ENCODE measurements at regions not wholly inside any gene's neighbourhood (a gene's known extent, or its start where the extent isn't known, plus 50 kb on each side); places are given as distances from the start of the nearest gene placed in this dataset.

- H3K27me3 Mint-ChIP-seq (ENCODE audit: insufficient read depth, low read depth) = peaks cover 4% of the 10 kb centered on the region
- Histone ChIP-seq H3K9me3 (ENCODE audit: low read depth) (no peaks in the 10 kb centered on the region), H3K4me3 (no peak overlapping the region), H3K4me1 (peaks cover 11% of the 10 kb centered on the region), H3K79me2 (ENCODE audit: low read depth) (no peaks in the 10 kb centered on the region), H4K20me1 (ENCODE audit: low read depth) (no peaks in the 10 kb centered on the region), H3K4me2 (no peak overlapping the region), H3K27me3 (no peaks in the 10 kb centered on the region), H3K36me3 (no peaks in the 10 kb centered on the region), H3K9ac (no peak overlapping the region), H3K27ac (no peak overlapping the region), H3F3A (ENCODE audit: low read depth) (no peaks in the 10 kb centered on the region), H2AFZ (replicated peaks) (no peak overlapping the region)
- peaks cover 5% of the 10 kb centered on the region for H3K4me1 Mint-ChIP-seq
- H3K36me3 Mint-ChIP-seq = no peaks in the 10 kb centered on the region
- peaks cover 8% of the 10 kb centered on the region for H3K9me3 Mint-ChIP-seq
- TF ChIP-seq EZH2 (IDR thresholded peaks at IDR 0.05) (no peak), EZH2phosphoT487 (IDR thresholded peaks at IDR 0.05) (no peak), CTCF (IDR thresholded peaks at IDR 0.05) (no peak)
- no peak overlapping the region for H3K27ac Mint-ChIP-seq
- no peak for DNase-seq (ENCODE audit: low spot score)
- no peak overlapping the region for H3K4me3 Mint-ChIP-seq
Measured at GRCh38 chr3:69582044-69582443, 157.2 kb upstream of the MITF start.

- H3F3A ChIP-seq (ENCODE audit: low read depth) = no peaks in the 10 kb centered on the region
- H3K4me1 ChIP-seq = peaks cover 11% of the 10 kb centered on the region
- no peaks in the 10 kb centered on the region for H3K27me3 ChIP-seq
- peak overlapping the region; percentile 60 for H2AFZ ChIP-seq (replicated peaks)
- no peaks in the 10 kb centered on the region for H3K36me3 Mint-ChIP-seq
- H3K4me2 ChIP-seq = peak overlapping the region; percentile 41
- no peak overlapping the region for H3K4me3 ChIP-seq
- H3K79me2 ChIP-seq (ENCODE audit: low read depth) = no peaks in the 10 kb centered on the region
- peaks cover 5% of the 10 kb centered on the region for H3K4me1 Mint-ChIP-seq
- no peaks in the 10 kb centered on the region for H3K36me3 ChIP-seq
- H3K27me3 Mint-ChIP-seq (ENCODE audit: insufficient read depth, low read depth) = no peaks in the 10 kb centered on the region
- H3K4me3 Mint-ChIP-seq = no peak overlapping the region
- no peak overlapping the region for H3K27ac ChIP-seq
- H4K20me1 ChIP-seq (ENCODE audit: low read depth) = no peaks in the 10 kb centered on the region
- H3K9me3 ChIP-seq (ENCODE audit: low read depth) = no peaks in the 10 kb centered on the region
- peak; percentile 3 for DNase-seq (ENCODE audit: low spot score)
- H3K27ac Mint-ChIP-seq = no peak overlapping the region
- peaks cover 8% of the 10 kb centered on the region for H3K9me3 Mint-ChIP-seq
- H3K9ac ChIP-seq = no peak overlapping the region
- TF ChIP-seq EZH2phosphoT487 (IDR thresholded peaks at IDR 0.05) (no peak), CTCF (IDR thresholded peaks at IDR 0.05) (no peak), EZH2 (IDR thresholded peaks at IDR 0.05) (no peak)
Measured at GRCh38 chr3:69579306-69580041, 159.8 kb upstream of the MITF start.

- Mint-ChIP-seq H3K36me3 (no peaks in the 10 kb centered on the region), H3K27ac (no peak overlapping the region), H3K9me3 (no peaks in the 10 kb centered on the region), H3K27me3 (ENCODE audit: insufficient read depth, low read depth) (peaks cover 4% of the 10 kb centered on the region), H3K4me3 (no peak overlapping the region), H3K4me1 (no peaks in the 10 kb centered on the region)
- no peaks in the 10 kb centered on the region for H3K4me1 ChIP-seq
- no peak overlapping the region for H3K9ac ChIP-seq
- no peaks in the 10 kb centered on the region for H3K79me2 ChIP-seq (ENCODE audit: low read depth)
- H3K4me2 ChIP-seq = no peak overlapping the region
- no peak overlapping the region for H2AFZ ChIP-seq (replicated peaks)
- H3K4me3 ChIP-seq = no peak overlapping the region
- no peaks in the 10 kb centered on the region for H3K36me3 ChIP-seq
- no peak for DNase-seq (ENCODE audit: low spot score)
- no peaks in the 10 kb centered on the region for H3K9me3 ChIP-seq (ENCODE audit: low read depth)
- H3K27ac ChIP-seq = no peak overlapping the region
- no peaks in the 10 kb centered on the region for H4K20me1 ChIP-seq (ENCODE audit: low read depth)
- TF ChIP-seq CTCF (IDR thresholded peaks at IDR 0.05) (no peak), EZH2phosphoT487 (IDR thresholded peaks at IDR 0.05) (no peak), EZH2 (IDR thresholded peaks at IDR 0.05) (no peak)
- no peaks in the 10 kb centered on the region for H3F3A ChIP-seq (ENCODE audit: low read depth)
- H3K27me3 ChIP-seq = no peaks in the 10 kb centered on the region
Measured at GRCh38 chr3:69569520-69569919, 169.7 kb upstream of the MITF start.

All from neural progenitor cell (in vitro differentiated cells).